ENCODE measurements at regions not wholly inside any gene's neighbourhood (a gene's known extent, or its start where the extent isn't known, plus 50 kb on each side); places are given as distances from the start of the nearest gene placed in this dataset.

- TF ChIP-seq CTCF (IDR thresholded peaks at IDR 0.05; ENCODE audit: low read depth, low read length, poor library complexity, severe bottlenecking): no peak
- TF ChIP-seq EZH2phosphoT487 (IDR thresholded peaks at IDR 0.05; ENCODE audit: borderline replicate concordance, low read length): no peak
Observed at GRCh38 chr5:61731946-61732314, 399.9 kb downstream of the ZSWIM6 start.

All from DOHH2 (cell line).